GM12878 (cell line): ENCODE measurements at regions not wholly inside any gene's neighbourhood (a gene's known extent, or its start where the extent isn't known, plus 50 kb on each side); places are given as distances from the start of the nearest gene placed in this dataset.

Source experiments
- ATAC-seq: fragments of 200-7000 bp; cut with Tn5 transposase; 3 replicates; pipeline ENCODE4 v1.9.1; 2020; ENCODE audit warnings: mild to moderate bottlenecking, moderate library complexity
- BruUV-seq: library from RNA; stranded (reverse); fragments of 400-500 nt; replicated peaks from 2 replicates; lab custom pipeline; 2021; lab: Mats Ljungman, UMichigan
- CTCF ChIA-PET: fragments of 300-600 bp; sonication (Branson Sonifier 250); formaldehyde crosslinking; extraction: SDS; loops from one replicate; lab custom pipeline; 2021; ENCODE audit warnings: inconsistent platforms; lab: Yijun Ruan, JAX
- POLR2A ChIA-PET: fragments of 350-600 bp; formaldehyde crosslinking; extraction: SDS; loops from one replicate; lab custom pipeline; 2021; ENCODE audit warnings: inconsistent platforms; lab: Charles Lee
- RAD21 ChIA-PET: fragments of 300-600 bp; sonication (Branson Sonifier 250); formaldehyde crosslinking; loops from one replicate; lab custom pipeline; 2023; ENCODE audit warnings: antibody characterized with exemption; ENCODE audit not compliant: unreplicated experiment; lab: Charles Lee
- SMC1A ChIA-PET: fragments of 300-600 bp; sonication (Branson Sonifier 250); formaldehyde crosslinking; loops from one replicate; lab custom pipeline; 2023; ENCODE audit not compliant: unreplicated experiment, uncharacterized antibody; lab: Charles Lee
- DNase-seq: peaks from one replicate; pipeline ENCODE4 v3.0.0-alpha.2; 2011; ENCODE audit warnings: low read depth, low spot score
- FAIRE-seq: peaks from 3 replicates; lab custom pipeline; 2011; peaks lifted over from hg19 to GRCh38; lab: Jason Lieb, UNC
- H2AFZ ChIP-seq: 2 replicates; pipeline ENCODE4 v1.6.0; 2011; ENCODE audit warnings: low read depth, low read length, control low read depth; ENCODE audit not compliant: control insufficient read depth
- H3K27ac ChIP-seq: 2 replicates; pipeline ENCODE4 v1.5.1; 2011; ENCODE audit warnings: control low read depth; ENCODE audit not compliant: control insufficient read depth, insufficient read depth
- H3K27me3 ChIP-seq, 2 experiments: replicated peaks in 1 of 2; 2 replicates each; pipeline versions ENCODE4 v1.6.0 to v1.6.1; 2011; ENCODE audit warnings: low read length in 1 of 2; ENCODE audit not compliant: control insufficient read depth in 2 of 2, insufficient read depth in 2 of 2
- H3K36me3 ChIP-seq, 2 experiments: 2 replicates each; pipeline ENCODE4 v1.5.1; 2011; ENCODE audit warnings: low read length in 1 of 2; ENCODE audit not compliant: control insufficient read depth in 2 of 2, insufficient read depth in 2 of 2
- H3K4me1 ChIP-seq: 2 replicates; pipeline ENCODE4 v1.6.1; 2011; ENCODE audit warnings: mild to moderate bottlenecking, low read length, moderate library complexity, mixed read lengths; ENCODE audit not compliant: control insufficient read depth, insufficient read depth
- H3K4me2 ChIP-seq: 2 replicates; pipeline ENCODE4 v1.6.0; 2011; ENCODE audit warnings: control low read depth; ENCODE audit not compliant: control insufficient read depth, insufficient read depth
- H3K4me3 ChIP-seq: fragments of 200-600 bp; sonication (generic); 2 replicates; pipeline ENCODE4 v1.5.1; 2016
- H3K79me2 ChIP-seq: 2 replicates; pipeline ENCODE4 v1.6.0; 2011; ENCODE audit warnings: low read length; ENCODE audit not compliant: control insufficient read depth, insufficient read depth
- H3K9ac ChIP-seq: 2 replicates; pipeline ENCODE4 v1.8.0; 2011; ENCODE audit warnings: low read length, control low read depth, mixed read lengths; ENCODE audit not compliant: control insufficient read depth, insufficient read depth
- H3K9me3 ChIP-seq: replicated peaks from 3 replicates; pipeline ENCODE4 v1.5.1; 2011; ENCODE audit warnings: mild to moderate bottlenecking, low read length; ENCODE audit not compliant: control insufficient read depth, insufficient read depth
- H4K20me1 ChIP-seq: 2 replicates; pipeline ENCODE4 v1.6.0; 2011; ENCODE audit not compliant: control insufficient read depth, insufficient read depth
- BHLHE40 ChIP-seq, 2 experiments: fragments of 450-650 bp in 1 of 2; IDR thresholded peaks; 2 replicates each; pipeline ENCODE4 v1.6.1; 2011 to 2017; ENCODE audit warnings: low read depth in 2 of 2, borderline replicate concordance in 1 of 2, improper control_type of control experiment in 1 of 2, low read length in 1 of 2, mild to moderate bottlenecking in 1 of 2
- CTCF ChIP-seq, 3 experiments: IDR thresholded peaks in 2 of 3; conservative IDR thresholded peaks in 1 of 3; 2 replicates each; pipeline ENCODE4 v1.5.1; 2011; ENCODE audit warnings: low read depth in 3 of 3, low read length in 3 of 3, mild to moderate bottlenecking in 3 of 3, control low read depth in 2 of 3, moderate library complexity in 2 of 3, inconsistent platforms in 1 of 3, mixed read lengths in 1 of 3; ENCODE audit not compliant: control insufficient read depth in 2 of 3, insufficient read depth in 1 of 3; ENCODE audit errors: extremely low read depth in 1 of 3
- CUX1 ChIP-seq: IDR thresholded peaks from 2 replicates; pipeline ENCODE4 v1.6.1; 2012; ENCODE audit warnings: improper control_type of control experiment, low read depth, low read length; ENCODE audit not compliant: insufficient replicate concordance
- GABPA ChIP-seq: IDR thresholded peaks from 2 replicates; pipeline ENCODE4 v1.6.1; 2014; ENCODE audit warnings: antibody characterized with exemption, low read depth, mild to moderate bottlenecking, inconsistent platforms
- HCFC1 ChIP-seq: fragments of 150-350 bp; IDR thresholded peaks from 2 replicates; pipeline ENCODE4 v1.6.1; 2014; ENCODE audit warnings: low read length
- IKZF2 ChIP-seq, 2 experiments: fragments of 450-650 bp; IDR thresholded peaks; 2 replicates each; pipeline ENCODE4 v1.6.1; 2017; ENCODE audit warnings: mild to moderate bottlenecking in 2 of 2, moderate library complexity in 2 of 2
- PML ChIP-seq: IDR thresholded peaks from 2 replicates; pipeline ENCODE4 v1.6.1; 2012; ENCODE audit warnings: low read length, inconsistent platforms
- POLR2AphosphoS2 ChIP-seq: IDR thresholded peaks from 2 replicates; pipeline ENCODE4 v1.6.1; 2011; ENCODE audit warnings: low read depth, mild to moderate bottlenecking, low read length, improper control_type of control experiment, moderate library complexity
- POU2F2 ChIP-seq: IDR thresholded peaks from 3 replicates; pipeline ENCODE4 v1.6.1; 2011; ENCODE audit warnings: low read depth, mild to moderate bottlenecking, low read length, borderline replicate concordance
- RBBP5 ChIP-seq: fragments of 200-600 bp; sonication (generic); conservative IDR thresholded peaks from 2 replicates; pipeline ENCODE4 v1.6.1; 2016
- SKIL ChIP-seq: fragments of 450-650 bp; IDR thresholded peaks from 2 replicates; pipeline ENCODE4 v1.6.1; 2017; ENCODE audit warnings: mild to moderate bottlenecking, low read depth, inconsistent platforms; ENCODE audit not compliant: poor library complexity, severe bottlenecking
- USF2 ChIP-seq: IDR thresholded peaks from 2 replicates; pipeline ENCODE4 v1.6.1; 2011; ENCODE audit warnings: low read depth, low read length, improper control_type of control experiment, borderline replicate concordance
- WGBS: methylation state at CpG from one replicate; pipeline ENCODE4 v1.1.6; 2016; ENCODE audit warnings: low lambda C conversion rate; ENCODE audit not compliant: insufficient replicate concordance, insufficient coverage; ENCODE audit errors: missing lambda C conversion rate; 5-methylcytosine and 5-hydroxymethylcytosine counted together
- in situ Hi-C: fragments of 300-500 bp; cut with MboI; formaldehyde crosslinking; loops from 9 replicates; pipeline ENCODE4 v1.14.3; 2018; ENCODE audit warnings: mixed read lengths
- intact Hi-C: fragments of 100-400 bp; cut with micrococcal nuclease; formaldehyde crosslinking; loops from one replicate; pipeline ENCODE4 v1.14.2; 2022; ENCODE audit not compliant: unreplicated experiment

- H3K9ac ChIP-seq: no peak overlapping the region
- no peaks in the 10 kb centered on the region for H3K36me3 ChIP-seq
- ChIA-PET SMC1A (interaction anchor here (1.1 kb wide), 1 partner anchor 226 kb away, joined by 3 read pairs; no protein-coding TSS in a partner anchor), CTCF (no interaction called here), RAD21 (no interaction called here), POLR2A (interaction anchor here (0.6 kb wide), 1 partner anchor 116 kb away, joined by 3 read pairs; no protein-coding TSS in a partner anchor)
- H3K9me3 ChIP-seq: no peaks in the 10 kb centered on the region
- no TSS peak for BruUV-seq
- DNase-seq (no peak), ATAC-seq (no peak), FAIRE-seq (no peak)
- H3K4me1 ChIP-seq: no peaks in the 10 kb centered on the region
- no peaks in the 10 kb centered on the region for H4K20me1 ChIP-seq
- H2AFZ ChIP-seq: no peak overlapping the region
- peaks cover 0 to 2% of the 10 kb centered on the region in 2 experiments; a peak in 2 of 4 replicates for H3K27me3 ChIP-seq
- no peak overlapping the region for H3K4me2 ChIP-seq
- in situ Hi-C loops (no loop called here), intact Hi-C loops (no loop called here)
- H3K27ac ChIP-seq: no peak overlapping the region
- no peaks in the 10 kb centered on the region for H3K79me2 ChIP-seq
- WGBS: 7% methylated on average over 14 of the region's 14 CpGs
- H3K4me3 ChIP-seq: no peak overlapping the region
- no peak for TF ChIP-seq BHLHE40 (IDR thresholded peaks at IDR 0.05; ENCODE audit: borderline replicate concordance in 1 of 2, low read depth in 2 of 2, low read length in 1 of 2)
- no peak for TF ChIP-seq PML
- TF ChIP-seq USF2: no peak
- no peak for TF ChIP-seq IKZF2 (IDR thresholded peaks at IDR 0.05)
- no peak for TF ChIP-seq HCFC1
- no peak for TF ChIP-seq POU2F2
- no peak for TF ChIP-seq RBBP5
- no peak for TF ChIP-seq SKIL
- no peak for TF ChIP-seq CUX1
- no peak for TF ChIP-seq GABPA
- no peak for TF ChIP-seq CTCF (IDR thresholded peaks at IDR 0.05 in 2 of 3, conservative IDR thresholded peaks at IDR 0.05 in 1 of 3; ENCODE audit: control insufficient read depth in 2 of 3, extremely low read depth in 1 of 3, insufficient read depth in 1 of 3, low read depth in 3 of 3, low read length in 3 of 3)
- TF ChIP-seq POLR2AphosphoS2: no peak
These were observed 173.7 kb downstream of the ACKR3 start for GRCh38 chr2:236743039-236743920.
